Fibroblast of the conjunctiva (primary cell): ENCODE measurements at regions not wholly inside any gene's neighbourhood (a gene's known extent, or its start where the extent isn't known, plus 50 kb on each side); places are given as distances from the start of the nearest gene placed in this dataset.

Experiments
- DNase-seq: peaks from one replicate; pipeline ENCODE4 v3.0.0-alpha.2; 2010; ENCODE audit warnings: low read depth

DNA sequence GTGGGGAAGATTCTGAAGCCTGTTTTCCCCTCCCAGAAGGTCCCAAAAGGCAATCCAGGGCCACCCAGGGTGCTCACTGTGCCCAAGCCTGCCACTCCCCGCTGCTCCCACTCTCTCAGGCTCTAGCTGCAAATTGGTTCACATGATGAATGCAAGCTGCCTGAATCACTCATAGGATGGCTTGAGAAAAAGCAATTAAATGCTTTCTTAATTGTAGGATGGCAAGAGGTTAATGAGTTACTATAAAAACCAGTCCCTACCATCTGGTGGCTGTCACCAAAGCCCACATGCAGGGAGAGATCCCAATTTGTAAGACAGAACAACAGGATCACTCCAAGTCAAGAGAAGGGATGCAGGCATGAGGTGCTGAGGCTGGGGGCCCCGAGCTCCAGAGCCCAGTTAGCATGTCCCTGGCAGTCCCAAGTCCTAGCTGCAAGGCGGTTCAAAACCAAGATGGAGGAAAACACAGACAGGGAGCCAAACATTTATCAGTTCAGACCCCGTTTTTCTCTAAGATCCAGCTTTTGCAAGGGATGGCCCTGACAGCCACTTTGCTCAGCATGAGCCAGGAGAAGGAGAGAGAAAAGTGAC is 207.1 kb downstream of the UACA start:
- DNase-seq = no peak

DNA sequence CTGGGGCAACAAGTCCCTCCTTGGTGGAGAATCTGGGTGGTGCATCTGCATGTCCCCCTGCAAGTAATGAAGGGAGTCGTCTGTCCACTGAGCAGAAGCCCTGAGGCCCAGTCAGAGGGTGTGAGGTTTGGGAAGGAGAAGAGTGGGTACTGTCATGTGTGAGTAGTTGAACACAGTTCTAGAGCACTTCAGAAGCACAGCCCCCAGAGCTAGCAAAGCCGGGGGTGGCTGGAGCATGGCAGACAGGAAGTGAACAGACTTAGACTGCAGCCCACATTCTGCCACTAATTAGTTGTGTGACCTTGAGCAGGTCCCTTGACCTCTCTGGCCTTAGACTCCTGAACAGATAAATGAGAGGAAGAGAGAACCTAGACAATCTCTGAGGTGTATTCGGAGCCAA is 207.6 kb downstream of the UACA start:
- DNase-seq = no peak

DNA sequence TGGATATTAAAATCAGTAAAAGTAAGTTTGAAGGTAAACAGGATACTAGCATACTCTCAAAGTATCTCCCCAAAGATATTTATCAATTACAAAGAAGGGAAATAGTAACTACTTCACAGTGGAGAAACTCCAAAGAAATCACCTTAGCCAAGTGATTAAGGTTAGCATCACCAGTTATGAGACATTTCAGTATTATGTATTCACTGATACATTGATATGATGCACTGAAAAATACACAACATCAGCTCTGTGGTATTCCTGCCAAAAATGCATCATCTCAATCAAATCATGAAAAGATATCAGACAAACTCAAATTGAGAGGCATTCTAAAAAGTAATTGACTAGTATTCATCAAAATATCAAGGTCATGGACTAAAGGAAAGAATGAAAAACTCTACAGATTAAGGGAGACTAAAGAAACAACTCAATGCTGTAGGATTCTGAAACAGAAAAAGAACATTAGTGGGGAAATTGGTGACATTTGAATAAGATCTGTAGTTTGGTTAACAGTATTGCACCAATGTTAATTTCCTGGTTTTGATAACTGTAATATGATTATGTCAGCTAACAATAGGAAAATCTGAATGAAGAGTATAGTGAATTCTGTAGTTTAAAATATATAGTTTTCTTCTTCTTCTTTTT is 215.4 kb downstream of the UACA start:
- DNase-seq = no peak

DNA sequence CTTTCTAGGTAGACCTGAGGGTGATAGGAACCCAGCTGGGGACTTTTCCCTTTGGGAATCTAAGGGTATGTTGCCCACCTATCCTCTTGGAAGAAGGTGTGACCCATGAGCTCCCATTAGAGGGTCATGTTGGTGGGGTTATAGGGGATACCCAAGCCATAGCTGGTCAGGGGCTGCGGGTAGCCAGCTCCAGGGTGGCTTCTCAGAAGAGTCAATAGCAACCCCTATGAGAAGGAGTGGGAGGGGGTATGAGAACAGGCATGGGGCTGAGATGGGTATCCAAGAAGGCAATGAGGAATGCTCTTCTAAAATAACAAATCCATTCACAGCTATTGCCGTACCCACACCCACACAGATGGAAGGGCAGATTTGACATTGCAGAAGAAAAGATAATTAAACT is 217.8 kb downstream of the UACA start:
- DNase-seq = no peak

DNA sequence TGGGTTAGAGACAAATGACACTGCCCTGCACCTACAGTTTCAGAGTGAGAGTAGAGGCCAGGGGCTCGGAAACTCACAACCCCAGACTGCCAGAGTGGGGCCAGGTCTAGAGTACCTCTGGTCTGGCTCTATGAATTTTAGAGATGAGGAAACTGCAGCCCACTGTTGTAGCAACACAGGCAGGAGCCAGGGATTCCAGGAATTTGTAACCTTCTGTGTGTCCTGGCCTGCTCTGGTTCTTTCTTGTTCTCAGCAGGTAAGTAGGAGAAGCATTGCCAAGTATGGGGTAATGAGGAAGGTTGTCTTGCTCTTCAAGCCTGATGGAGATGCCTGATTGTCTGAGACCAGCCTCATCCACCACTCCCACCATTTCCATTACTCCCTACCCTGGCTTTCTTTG is 221.8 kb downstream of the UACA start:
- DNase-seq = no peak

DNA sequence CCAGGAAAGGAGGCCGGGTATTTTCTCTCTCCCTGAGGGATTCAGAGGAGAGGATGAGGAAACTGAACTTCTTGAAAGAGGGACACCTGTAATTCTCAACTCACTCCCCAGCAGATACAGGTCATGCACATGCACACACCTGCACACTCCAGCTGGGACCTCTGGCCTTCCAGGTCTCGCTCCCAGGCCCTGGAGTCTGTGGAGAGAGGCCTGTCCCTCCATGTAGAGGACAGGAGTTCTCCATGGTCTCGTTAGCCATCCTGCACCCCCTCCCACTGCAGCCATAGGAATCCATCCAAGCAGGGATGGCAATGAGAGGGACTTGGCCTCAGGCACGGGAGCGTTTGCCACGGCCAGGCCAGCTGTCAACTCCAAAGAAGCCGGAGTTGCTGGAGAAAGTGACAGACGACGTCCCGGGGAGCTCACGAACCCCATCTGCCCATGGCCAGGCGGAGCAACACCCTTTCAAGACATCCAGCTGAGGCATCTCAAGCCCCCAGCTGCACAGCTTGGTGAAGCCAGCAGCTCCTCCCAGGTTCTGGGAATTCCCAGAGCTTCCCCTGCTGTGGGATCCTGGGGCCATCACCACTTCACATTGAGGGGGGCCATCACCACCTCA is 223.3 kb downstream of the UACA start:
- no peak for DNase-seq

DNA sequence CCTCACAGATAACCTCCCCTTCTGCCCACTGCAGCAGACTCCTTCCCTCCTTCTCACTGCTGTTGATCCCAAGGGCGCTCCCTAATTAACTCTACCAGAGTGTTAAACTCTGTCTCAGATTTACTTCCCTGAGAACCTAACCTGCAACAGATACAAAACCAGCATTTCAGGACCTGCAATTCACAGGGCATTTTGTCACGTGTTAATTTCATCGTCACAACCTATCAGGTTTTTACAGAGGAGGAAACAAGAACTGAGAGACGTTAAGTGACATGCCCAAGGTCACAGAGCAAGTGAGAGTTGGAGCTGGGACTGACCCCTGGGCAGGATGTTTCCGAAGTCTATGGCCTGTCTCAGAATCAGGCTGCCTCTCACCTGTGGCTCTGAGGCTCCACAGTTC is 223.9 kb downstream of the UACA start:
- no peak for DNase-seq

DNA sequence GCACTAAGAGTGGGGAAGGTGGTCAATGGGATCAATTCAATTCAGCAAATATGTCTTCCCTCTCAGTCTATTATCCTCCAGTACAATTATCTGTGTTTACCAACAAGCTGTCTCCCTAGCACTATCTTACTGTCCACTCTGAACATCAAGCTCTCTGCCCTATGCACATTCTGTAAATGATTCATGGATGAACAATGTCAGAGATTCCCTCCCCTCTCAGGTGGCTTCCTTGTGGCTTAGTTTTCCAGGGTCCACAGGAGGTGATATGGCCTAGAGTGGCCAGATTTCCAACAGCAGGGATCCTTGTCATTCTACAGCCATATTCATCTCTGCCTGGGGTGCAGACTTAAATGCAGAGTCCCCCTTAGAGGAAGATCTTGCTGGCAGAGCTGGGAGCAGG is 225.1 kb downstream of the UACA start:
- no peak for DNase-seq

DNA sequence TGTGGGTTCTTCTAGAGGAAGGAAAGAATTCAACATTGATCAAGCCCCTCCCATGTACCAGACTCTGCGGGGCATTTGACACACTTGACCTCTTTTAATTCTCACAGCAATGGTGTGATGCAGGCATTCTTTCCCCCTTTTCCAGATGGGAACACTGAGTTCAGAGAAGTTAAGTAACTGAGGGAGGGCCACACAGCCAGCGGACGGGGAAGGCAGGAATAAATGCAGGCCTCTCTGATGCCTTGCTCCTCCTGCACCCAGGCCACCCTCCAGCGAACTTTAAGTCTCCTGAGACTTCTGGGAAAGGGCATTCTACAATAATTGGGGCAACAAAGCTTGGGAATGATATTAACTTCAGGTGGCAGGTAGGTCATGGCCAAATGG is 227.4 kb downstream of the UACA start:
- DNase-seq = no peak

DNA sequence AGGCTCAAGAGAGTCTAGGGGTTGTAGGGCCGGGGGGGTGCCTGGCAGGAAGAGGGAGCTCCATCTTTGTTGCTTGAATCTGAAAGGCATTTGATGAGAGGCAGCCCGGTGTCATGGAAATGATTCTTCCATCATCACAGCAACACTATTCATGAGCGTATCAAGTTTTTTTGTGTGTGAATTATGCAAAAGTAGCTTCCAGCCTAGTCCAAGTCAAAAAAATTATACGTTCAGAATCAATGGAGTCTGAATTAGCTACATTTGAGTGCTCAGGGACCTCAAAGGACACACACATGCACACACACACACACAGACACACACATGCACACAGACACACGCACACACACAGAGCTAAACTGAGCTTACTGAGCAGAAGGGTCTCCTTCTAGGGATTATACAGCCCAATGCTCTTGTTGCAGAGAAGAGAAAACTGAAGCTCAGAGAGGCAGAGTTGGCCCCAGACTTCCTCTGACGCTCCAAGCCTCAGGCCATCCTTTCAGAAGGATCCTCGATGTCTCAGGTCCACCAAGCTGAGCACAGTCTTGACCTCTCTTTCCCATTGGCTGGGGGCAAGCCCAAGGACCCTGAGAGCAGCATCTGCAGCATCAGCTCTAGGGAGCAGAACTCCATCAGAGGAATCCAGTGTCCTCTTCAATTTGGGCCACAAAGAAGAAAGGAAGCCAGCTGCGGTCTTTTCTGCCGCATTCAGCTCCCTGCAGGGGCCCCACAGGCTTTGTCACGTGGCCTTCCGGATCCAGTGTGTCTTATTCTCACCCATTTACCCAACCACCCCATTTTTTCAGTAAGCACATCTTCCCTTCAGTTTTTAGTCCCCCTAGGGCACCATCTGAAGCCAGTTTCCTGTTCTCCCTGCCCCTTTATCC is 228.0 kb downstream of the UACA start:
- DNase-seq = no peak

DNA sequence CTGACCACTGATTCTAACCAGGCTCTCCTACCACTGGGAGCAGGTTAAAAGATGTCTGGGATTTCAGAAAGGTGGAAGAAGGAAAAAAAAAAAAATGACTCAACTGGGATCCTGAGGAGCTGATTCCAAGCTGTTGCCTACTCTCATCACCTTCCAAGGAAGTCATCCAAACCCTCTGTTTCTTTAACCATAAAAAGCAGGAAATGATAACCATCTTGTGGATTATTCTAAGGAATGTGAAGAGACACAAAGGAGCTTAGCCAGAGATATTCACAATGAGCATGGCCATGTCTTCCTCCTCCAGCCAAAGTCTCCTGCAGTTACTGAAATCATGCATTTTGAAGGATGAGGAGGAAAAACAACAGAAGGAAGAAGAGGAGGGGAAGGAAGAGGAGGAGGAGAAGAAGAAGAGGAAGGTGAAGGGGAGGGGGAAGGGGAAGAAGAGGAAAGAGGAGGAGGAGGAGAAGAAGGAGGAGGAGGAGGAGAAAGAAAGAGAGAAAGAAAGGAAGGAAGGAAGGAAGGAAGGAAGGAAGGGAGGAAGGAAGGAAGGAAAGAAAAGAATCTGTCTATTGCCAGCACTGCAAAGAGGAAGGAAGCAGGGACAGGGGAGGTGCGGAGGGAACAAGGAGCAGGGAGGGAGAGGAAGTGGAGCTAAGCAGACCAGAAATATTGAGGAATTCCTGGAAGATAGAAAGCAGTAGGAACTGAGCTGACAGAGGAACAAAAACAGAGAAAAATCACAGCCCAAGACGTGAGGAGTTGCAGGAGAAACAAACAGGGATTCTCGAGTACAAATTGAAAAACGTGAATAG is 229.2 kb downstream of the UACA start:
- DNase-seq = no peak

DNA sequence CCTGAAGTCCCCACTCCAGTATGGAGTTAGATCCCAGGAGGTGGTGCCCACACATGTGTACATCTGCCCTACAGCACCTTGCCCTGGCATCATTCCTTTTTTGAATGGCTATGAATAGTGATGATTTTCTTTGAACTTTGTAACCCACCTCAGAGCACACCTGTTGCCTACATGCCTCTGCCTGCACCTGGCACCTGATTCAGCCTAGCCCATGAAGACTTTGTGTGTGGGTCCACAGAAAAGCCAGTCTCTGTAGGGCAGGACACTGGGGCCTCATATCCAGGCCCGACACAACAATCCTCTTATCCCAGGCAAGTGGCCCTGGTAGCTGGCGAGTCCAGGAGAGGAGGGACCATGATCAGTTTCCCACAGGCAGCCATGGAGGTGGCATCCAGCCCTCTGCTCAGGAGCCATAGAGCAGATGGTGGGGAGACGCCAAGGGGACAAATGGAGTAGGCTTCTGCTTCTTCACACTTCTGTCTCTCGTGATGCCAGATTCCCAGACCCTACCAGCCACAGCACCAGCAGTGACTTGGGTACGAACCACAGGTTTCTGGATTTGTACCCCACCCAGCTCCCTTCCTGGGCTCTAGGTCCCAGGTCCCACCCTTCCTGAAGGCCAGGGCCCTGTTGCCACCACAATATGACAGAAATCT is 230.7 kb downstream of the UACA start:
- no peak for DNase-seq

DNA sequence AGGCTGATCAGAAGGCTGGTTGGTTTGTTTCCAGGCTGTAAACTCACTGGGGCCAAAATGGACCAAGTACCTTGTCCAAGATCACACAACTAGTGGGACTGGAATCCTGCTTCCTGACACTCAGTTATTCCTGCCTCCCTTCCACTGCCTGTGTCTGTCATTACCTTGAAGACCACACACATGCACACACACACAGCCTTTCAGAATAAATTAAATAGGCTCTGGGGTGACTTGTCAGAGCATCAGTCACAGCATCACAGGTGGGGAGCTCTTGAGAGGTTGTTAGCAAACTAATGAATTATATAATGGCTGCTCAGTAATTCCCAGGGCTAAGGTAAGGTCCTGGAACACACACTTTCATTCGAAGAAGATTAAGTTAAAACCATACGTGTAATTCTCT is 231.8 kb downstream of the UACA start:
- no peak for DNase-seq

DNA sequence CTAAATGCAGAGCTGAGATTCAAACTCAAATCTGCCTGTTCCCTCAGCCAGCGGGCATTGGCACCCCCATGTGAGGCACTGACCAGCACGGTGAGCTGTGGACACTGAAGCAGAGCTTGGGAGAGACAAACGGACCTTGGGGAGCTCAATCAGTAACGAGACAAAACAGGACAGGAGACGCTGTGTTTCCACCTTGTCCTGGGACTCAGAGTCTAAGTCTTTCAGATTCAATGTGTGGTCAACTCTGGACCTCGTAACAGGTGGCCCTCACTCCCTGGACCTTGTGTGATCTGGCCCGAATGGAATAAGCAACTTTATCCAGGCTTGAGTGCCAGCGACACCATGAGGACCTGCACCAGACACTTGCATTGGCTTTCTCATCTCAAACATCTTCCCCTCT is 232.5 kb downstream of the UACA start:
- no peak for DNase-seq

DNA sequence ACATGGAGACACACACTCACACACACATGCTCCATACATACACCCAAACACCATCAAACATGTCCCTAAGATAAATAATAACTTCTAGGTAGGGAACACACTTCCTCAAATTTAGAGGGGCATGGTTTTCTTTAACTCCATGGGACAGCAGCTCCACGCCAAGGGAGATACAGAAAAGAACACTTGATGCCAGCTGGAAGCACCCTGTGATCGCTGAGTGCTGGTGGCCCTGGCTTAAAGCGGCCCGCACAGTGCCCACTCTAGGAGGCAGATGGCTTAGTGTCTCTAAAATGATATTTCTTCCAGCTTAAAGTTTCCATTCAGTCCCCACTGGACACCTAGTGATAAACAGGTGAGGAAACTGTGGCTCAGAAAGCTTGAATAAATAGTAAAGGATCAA is 232.9 kb downstream of the UACA start:
- no peak for DNase-seq

DNA sequence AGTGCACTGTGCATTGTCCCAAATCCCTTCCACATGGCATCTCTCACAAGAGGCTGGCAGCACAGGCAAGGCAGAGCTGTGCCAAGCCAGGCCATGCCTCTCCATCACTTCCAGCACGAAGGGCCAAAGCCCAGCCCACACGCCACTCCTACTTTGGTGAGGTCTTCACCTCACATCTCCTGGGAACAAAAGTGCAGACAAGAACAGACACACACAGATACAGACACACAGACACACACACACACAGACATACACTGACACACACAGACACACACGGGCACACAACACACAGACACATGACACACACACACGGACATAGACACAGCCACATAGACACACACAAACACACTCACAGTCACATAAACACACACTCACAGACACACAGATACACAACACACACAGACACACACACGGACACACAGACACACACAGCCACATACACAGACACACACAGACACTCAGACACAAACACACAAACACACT is 233.3 kb downstream of the UACA start:
- no peak for DNase-seq

DNA sequence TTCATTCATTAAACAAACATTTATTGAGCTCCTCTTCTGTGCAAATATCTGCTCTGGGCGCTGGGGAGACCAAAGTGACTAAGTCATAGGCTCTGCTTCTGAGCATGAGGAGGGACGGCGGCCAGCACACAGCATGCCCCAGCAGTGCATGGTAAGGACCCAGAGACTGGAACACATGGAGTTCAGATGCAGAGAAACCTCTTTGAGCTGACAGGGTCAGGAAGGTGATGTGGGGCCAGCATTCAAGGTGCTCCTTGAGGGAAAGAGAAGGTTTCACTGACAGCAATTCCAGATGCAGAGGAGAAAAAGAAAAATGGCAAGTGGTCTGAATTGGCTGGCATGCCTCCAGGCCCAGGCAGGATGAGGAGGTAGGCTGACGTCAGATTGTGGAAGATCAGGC is 234.5 kb downstream of the UACA start:
- DNase-seq = no peak

DNA sequence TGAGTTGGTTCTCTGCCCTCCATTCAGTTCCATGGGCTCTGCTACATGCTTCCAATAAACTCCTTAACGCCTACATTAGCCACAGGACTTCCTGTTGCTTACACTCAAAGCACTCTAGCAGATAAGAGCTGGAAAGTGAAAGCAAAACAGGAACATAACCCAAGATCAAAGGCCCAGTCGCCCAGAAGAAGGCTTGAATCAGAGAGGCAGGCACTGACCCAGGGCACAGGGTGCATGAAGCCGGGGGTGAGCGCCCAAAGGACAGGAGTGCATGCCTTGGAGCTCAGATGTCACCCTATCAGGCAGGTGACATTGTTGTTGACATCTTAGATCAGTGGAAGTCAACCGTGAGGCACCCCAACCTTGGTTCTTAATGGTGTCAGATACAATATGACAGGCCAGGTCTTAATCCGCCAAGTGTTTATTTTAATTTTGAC is 235.1 kb downstream of the UACA start:
- no peak for DNase-seq

DNA sequence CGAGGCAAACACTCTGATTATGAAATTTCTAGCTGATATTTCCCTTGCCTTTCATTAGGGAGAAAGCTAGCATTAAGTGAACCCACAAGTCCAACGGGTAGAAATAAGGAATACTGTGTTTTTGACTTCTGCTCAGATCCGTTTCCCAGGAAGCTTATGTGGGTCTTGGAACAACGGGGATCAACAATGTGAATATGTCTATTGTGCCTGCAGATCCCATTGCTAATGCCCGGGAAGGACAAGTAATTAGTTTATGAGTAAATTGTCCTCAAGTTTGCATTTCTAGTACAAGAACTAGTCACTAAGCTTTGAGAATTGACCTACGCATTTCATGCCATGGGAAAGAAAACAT is 236.4 kb downstream of the UACA start:
- no peak for DNase-seq

DNA sequence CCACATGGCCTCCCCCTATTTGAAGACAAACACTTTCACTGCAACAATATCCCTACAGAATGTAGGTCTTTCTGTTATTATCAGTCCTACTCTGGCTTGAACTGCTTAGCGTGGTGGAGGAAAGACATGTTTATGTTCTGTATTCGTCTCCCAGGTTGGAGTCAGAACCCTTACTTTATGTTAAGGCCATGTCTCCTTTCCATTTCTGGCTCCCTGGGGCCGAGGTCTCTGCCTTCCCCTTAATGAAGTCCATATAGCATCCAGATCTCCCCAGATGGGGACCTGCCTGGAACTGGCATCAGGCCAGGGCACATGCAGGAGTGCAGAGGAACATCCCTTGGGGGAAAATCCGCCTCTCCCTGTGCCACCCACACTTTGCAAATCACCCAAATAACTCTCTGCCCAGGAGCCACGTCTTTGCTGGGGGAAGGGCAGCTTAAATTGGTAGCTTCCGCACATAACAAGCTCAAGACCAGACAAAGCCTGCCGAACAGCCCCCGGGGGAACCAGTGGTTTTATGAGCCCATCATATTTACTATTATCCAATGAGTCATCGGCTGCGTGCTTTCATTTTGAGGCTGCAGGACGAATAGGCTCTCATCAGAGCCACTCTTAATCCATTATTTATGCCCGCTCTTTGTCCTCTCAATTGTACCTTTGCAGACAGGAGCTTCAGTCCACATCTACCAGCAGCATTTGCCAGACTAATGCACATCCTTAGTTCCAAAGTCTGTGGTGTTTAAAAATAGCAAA is 237.0 kb downstream of the UACA start:
- DNase-seq = peak; percentile 34

DNA sequence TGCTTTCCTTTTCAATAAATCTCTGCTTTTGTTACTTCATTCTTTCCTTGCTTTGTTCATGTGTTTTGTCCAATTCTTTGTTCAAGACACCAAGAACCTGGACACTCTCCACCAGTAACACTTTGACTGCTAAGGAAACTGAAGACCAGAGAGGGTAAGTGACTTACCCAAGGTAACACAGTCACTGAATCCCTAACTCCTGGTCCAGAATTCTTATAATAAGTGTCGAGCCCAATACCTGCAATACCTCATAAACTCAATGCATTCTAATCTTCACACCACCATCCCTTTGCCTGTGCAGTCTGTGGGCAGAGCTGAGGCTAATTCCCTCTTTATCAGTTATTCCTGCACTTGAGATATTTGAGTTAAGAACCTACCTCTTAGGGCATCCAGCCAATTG is 237.8 kb downstream of the UACA start:
- DNase-seq = no peak
